HL-60 (cell line): ENCODE measurements at regions not wholly inside any gene's neighbourhood (a gene's known extent, or its start where the extent isn't known, plus 50 kb on each side); places are given as distances from the start of the nearest gene placed in this dataset.

Source experiments
- DNase-seq, 2 experiments: peaks; one replicate each; pipeline ENCODE4 v3.0.0-alpha.2; 2010 to 2020; ENCODE audit warnings: low read depth in 1 of 2, low spot score in 1 of 2
- H3K27ac ChIP-seq: fragments of 250-450 bp; sonication (Bioruptor Pico); replicated peaks from 2 replicates; pipeline ENCODE4 v1.5.1; 2020; ENCODE audit warnings: mild to moderate bottlenecking, moderate library complexity
- H3K27me3 ChIP-seq: fragments of 250-450 bp; sonication (Bioruptor Pico); 2 replicates; pipeline ENCODE4 v1.5.1; 2021; ENCODE audit warnings: mild to moderate bottlenecking, moderate library complexity; ENCODE audit not compliant: insufficient read depth, poor library complexity, severe bottlenecking
- H3K4me3 ChIP-seq: replicated peaks from 2 replicates; pipeline ENCODE4 v1.5.1; 2011; ENCODE audit warnings: mild to moderate bottlenecking, control low read depth, low read length; ENCODE audit not compliant: insufficient read depth
- GABPA ChIP-seq: IDR thresholded peaks from 2 replicates; pipeline ENCODE4 v1.6.1; 2012; ENCODE audit warnings: low read depth
- POLR2AphosphoS5 ChIP-seq: IDR thresholded peaks from 2 replicates; pipeline ENCODE4 v1.6.1; 2012; ENCODE audit warnings: low read depth
- SPI1 ChIP-seq: IDR thresholded peaks from 2 replicates; pipeline ENCODE4 v1.6.1; 2012; ENCODE audit warnings: low read depth, mild to moderate bottlenecking, borderline replicate concordance
- TF ChIP-seq, protein P1 (sequence below): IDR thresholded peaks from 2 replicates; pipeline ENCODE4 v1.6.1; 2012; ENCODE audit warnings: low read depth; ENCODE audit not compliant: insufficient replicate concordance
- TF ChIP-seq, protein P2 (sequence below): IDR thresholded peaks from one replicate; pipeline ENCODE4 v1.5.1; 2011; ENCODE audit warnings: low read length, control low read depth, inconsistent platforms; ENCODE audit not compliant: insufficient read depth

- H3K4me3 ChIP-seq = no peak overlapping the region
- TF ChIP-seq SPI1 = no peak
- no peak for TF ChIP-seq GABPA
- TF ChIP-seq, protein P1, sequence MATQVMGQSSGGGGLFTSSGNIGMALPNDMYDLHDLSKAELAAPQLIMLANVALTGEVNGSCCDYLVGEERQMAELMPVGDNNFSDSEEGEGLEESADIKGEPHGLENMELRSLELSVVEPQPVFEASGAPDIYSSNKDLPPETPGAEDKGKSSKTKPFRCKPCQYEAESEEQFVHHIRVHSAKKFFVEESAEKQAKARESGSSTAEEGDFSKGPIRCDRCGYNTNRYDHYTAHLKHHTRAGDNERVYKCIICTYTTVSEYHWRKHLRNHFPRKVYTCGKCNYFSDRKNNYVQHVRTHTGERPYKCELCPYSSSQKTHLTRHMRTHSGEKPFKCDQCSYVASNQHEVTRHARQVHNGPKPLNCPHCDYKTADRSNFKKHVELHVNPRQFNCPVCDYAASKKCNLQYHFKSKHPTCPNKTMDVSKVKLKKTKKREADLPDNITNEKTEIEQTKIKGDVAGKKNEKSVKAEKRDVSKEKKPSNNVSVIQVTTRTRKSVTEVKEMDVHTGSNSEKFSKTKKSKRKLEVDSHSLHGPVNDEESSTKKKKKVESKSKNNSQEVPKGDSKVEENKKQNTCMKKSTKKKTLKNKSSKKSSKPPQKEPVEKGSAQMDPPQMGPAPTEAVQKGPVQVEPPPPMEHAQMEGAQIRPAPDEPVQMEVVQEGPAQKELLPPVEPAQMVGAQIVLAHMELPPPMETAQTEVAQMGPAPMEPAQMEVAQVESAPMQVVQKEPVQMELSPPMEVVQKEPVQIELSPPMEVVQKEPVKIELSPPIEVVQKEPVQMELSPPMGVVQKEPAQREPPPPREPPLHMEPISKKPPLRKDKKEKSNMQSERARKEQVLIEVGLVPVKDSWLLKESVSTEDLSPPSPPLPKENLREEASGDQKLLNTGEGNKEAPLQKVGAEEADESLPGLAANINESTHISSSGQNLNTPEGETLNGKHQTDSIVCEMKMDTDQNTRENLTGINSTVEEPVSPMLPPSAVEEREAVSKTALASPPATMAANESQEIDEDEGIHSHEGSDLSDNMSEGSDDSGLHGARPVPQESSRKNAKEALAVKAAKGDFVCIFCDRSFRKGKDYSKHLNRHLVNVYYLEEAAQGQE = no peak
- TF ChIP-seq, protein P2, sequence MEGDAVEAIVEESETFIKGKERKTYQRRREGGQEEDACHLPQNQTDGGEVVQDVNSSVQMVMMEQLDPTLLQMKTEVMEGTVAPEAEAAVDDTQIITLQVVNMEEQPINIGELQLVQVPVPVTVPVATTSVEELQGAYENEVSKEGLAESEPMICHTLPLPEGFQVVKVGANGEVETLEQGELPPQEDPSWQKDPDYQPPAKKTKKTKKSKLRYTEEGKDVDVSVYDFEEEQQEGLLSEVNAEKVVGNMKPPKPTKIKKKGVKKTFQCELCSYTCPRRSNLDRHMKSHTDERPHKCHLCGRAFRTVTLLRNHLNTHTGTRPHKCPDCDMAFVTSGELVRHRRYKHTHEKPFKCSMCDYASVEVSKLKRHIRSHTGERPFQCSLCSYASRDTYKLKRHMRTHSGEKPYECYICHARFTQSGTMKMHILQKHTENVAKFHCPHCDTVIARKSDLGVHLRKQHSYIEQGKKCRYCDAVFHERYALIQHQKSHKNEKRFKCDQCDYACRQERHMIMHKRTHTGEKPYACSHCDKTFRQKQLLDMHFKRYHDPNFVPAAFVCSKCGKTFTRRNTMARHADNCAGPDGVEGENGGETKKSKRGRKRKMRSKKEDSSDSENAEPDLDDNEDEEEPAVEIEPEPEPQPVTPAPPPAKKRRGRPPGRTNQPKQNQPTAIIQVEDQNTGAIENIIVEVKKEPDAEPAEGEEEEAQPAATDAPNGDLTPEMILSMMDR = no peak
- TF ChIP-seq POLR2AphosphoS5 = no peak
- no peak for DNase-seq
- peaks cover 3% of the 10 kb centered on the region for H3K27me3 ChIP-seq
- H3K27ac ChIP-seq = no peak overlapping the region
Observed at GRCh38 chr11:15748132-15748531, 608.2 kb downstream of the SOX6 start.

DNA sequence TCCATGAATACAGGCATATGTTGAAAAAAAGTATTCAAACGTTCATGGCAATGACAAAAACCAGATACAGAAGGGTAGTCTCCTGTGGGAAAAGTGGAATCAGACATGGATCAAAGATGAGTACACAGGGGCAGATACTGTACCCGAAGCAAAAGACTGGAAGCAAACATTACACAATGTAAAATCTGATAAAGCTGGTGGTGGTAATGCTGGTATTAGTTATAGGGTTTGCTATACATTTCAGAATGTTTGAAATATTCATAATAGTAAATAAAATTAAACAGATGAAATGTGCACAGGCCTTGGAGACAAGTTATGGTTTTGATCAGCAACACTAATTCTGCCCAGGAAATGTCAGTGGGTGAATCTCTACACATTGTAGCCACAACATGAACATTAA, 607.6 kb downstream of the SOX6 start:
- no peak for DNase-seq
- TF ChIP-seq POLR2AphosphoS5 (no peak), SPI1 (no peak), GABPA (no peak)
- TF ChIP-seq, protein P2 = no peak
- TF ChIP-seq, protein P1 = no peak
- Histone ChIP-seq H3K27me3 (peaks cover 3% of the 10 kb centered on the region), H3K4me3 (no peak overlapping the region), H3K27ac (no peak overlapping the region)

- DNase-seq = no peak
- Histone ChIP-seq H3K27ac (no peak overlapping the region), H3K4me3 (no peak overlapping the region), H3K27me3 (peaks cover 3% of the 10 kb centered on the region)
- TF ChIP-seq, protein P1 = no peak
Observed at GRCh38 chr11:15750535-15751308, 605.6 kb downstream of the SOX6 start.
